B cell (primary cell): ENCODE measurements at regions not wholly inside any gene's neighbourhood (a gene's known extent, or its start where the extent isn't known, plus 50 kb on each side); places are given as distances from the start of the nearest gene placed in this dataset.

Source experiments
- ATAC-seq: fragments of 200-7000 bp; cut with Tn5 transposase; one replicate; pipeline ENCODE4 v1.10.0; 2021; ENCODE audit warnings: low read depth, mild to moderate bottlenecking, moderate number of reproducible peaks, moderate library complexity
- CTCF ChIA-PET: fragments of 350-600 bp; sonication (Branson Sonifier 250); formaldehyde crosslinking; loops from one replicate; lab custom pipeline; 2021; ENCODE audit warnings: antibody characterized with exemption, inconsistent platforms; lab: Charles Lee
- POLR2A ChIA-PET: fragments of 350-600 bp; sonication (Branson Sonifier 250); formaldehyde crosslinking; loops from one replicate; lab custom pipeline; 2021; ENCODE audit warnings: antibody characterized with exemption; lab: Charles Lee
- DNase-seq: peaks from one replicate; pipeline ENCODE4 v3.0.0; 2013
- H2AFZ ChIP-seq: 2 replicates; pipeline ENCODE4 v1.6.1; 2012; ENCODE audit warnings: mild to moderate bottlenecking, low read depth, low read length; ENCODE audit not compliant: insufficient read depth, poor library complexity, severe bottlenecking
- H3K27ac ChIP-seq, 2 donors: 1 replicate in 1 of 2; 2 replicates in 1 of 2; pipeline ENCODE4 v1.5.1; 2012 to 2013; ENCODE audit warnings: low read length in 2 of 2, mild to moderate bottlenecking in 2 of 2, moderate library complexity in 1 of 2
- H3K27me3 ChIP-seq, 4 experiments: fragments of 200-600 bp in 1 of 4; sonication (generic) in 1 of 4; replicated peaks in 1 of 4; 1 replicate in 2 of 4; 2 replicates in 2 of 4; pipeline versions ENCODE4 v1.6.1 to v1.7.0; 2013 to 2016; ENCODE audit warnings: low read length in 3 of 4, mild to moderate bottlenecking in 2 of 4, mixed read lengths in 1 of 4, moderate library complexity in 1 of 4; ENCODE audit not compliant: insufficient read depth in 4 of 4, control insufficient read depth in 3 of 4; ENCODE audit errors: control extremely low read depth in 1 of 4
- H3K36me3 ChIP-seq, 2 experiments: replicated peaks in 1 of 2; 1 replicate in 1 of 2; 2 replicates in 1 of 2; pipeline versions ENCODE4 v1.6.1 to v1.7.1; 2013; ENCODE audit warnings: low read length in 1 of 2; ENCODE audit not compliant: insufficient read depth in 2 of 2, control insufficient read depth in 1 of 2; ENCODE audit errors: control extremely low read depth in 1 of 2, extremely low read depth in 1 of 2
- H3K4me1 ChIP-seq, 2 donors: fragments of 200-600 bp in 1 of 2; sonication (generic) in 1 of 2; 1 replicate in 1 of 2; 2 replicates in 1 of 2; pipeline versions ENCODE4 v1.5.1 to v1.6.1; 2013 to 2017; ENCODE audit warnings: low read length in 2 of 2; ENCODE audit not compliant: control insufficient read depth in 2 of 2, insufficient read depth in 2 of 2
- H3K4me2 ChIP-seq: replicated peaks from 2 replicates; pipeline ENCODE3; 2012; ENCODE audit warnings: mild to moderate bottlenecking, low read depth, low read length; ENCODE audit not compliant: poor library complexity, severe bottlenecking
- H3K4me3 ChIP-seq, 5 experiments: fragments of 200-600 bp in 1 of 5; sonication (generic) in 1 of 5; 1 replicate in 3 of 5; 2 replicates in 2 of 5; pipeline versions ENCODE4 v1.5.1 to v1.7.0; 2011 to 2016; ENCODE audit warnings: low read length in 4 of 5, mild to moderate bottlenecking in 4 of 5, low read depth in 2 of 5, control low read depth in 1 of 5, moderate library complexity in 1 of 5; ENCODE audit not compliant: insufficient read depth in 1 of 5; ENCODE audit errors: control extremely low read depth in 1 of 5, extremely low read depth in 1 of 5
- H3K79me2 ChIP-seq: fragments of 200-600 bp; sonication (generic); one replicate; pipeline ENCODE4 v1.6.0; 2016; ENCODE audit warnings: low read length; ENCODE audit not compliant: control insufficient read depth, insufficient read depth
- H3K9ac ChIP-seq: fragments of 200-600 bp; sonication (generic); 2 replicates; pipeline ENCODE4 v1.6.1; 2017; ENCODE audit warnings: mild to moderate bottlenecking, low read length, moderate library complexity
- H3K9me3 ChIP-seq, 3 donors: one replicate each; pipeline versions ENCODE4 v1.6.1 to v1.7.1; 2013; ENCODE audit warnings: low read length in 2 of 3; ENCODE audit not compliant: control insufficient read depth in 2 of 3, insufficient read depth in 1 of 3; ENCODE audit errors: control extremely low read depth in 1 of 3
- H4K20me1 ChIP-seq: 2 replicates; pipeline ENCODE4 v1.6.0; 2012; ENCODE audit warnings: mild to moderate bottlenecking, low read length; ENCODE audit not compliant: insufficient read depth, control insufficient read depth, poor library complexity, severe bottlenecking
- H3K27ac Mint-ChIP-seq: one replicate; pipeline ENCODE4 v1.8.0; 2021; ENCODE audit warnings: mixed read lengths
- H3K27me3 Mint-ChIP-seq: one replicate; pipeline ENCODE4 v1.8.0; 2021; ENCODE audit warnings: mixed read lengths
- H3K4me1 Mint-ChIP-seq: one replicate; pipeline ENCODE4 v1.8.0; 2021; ENCODE audit warnings: mixed read lengths
- H3K4me3 Mint-ChIP-seq: one replicate; pipeline ENCODE4 v1.8.0; 2021; ENCODE audit warnings: mixed read lengths
- H3K9me3 Mint-ChIP-seq: one replicate; pipeline ENCODE4 v1.8.0; 2022; ENCODE audit warnings: mixed read lengths; ENCODE audit not compliant: insufficient read depth
- EZH2 ChIP-seq: IDR thresholded peaks from 2 replicates; pipeline ENCODE4 v1.6.1; 2012; ENCODE audit warnings: borderline replicate concordance, low read depth, mild to moderate bottlenecking, moderate library complexity, low read length; ENCODE audit not compliant: insufficient read depth, poor library complexity, severe bottlenecking
- WGBS: methylation state at CpG from one replicate; pipeline ENCODE4 v1.1.5; 2013; ENCODE audit warnings: missing lambda C conversion rate; ENCODE audit not compliant: insufficient coverage; 5-methylcytosine and 5-hydroxymethylcytosine counted together
- intact Hi-C: fragments of 100-400 bp; cut with micrococcal nuclease; formaldehyde crosslinking; loops from one replicate; pipeline ENCODE4 v1.10.0; 2022
- TF ChIP-seq, protein P1 (sequence below): fragments of 200-600 bp; IDR thresholded peaks from one replicate; pipeline ENCODE4 v1.8.0; 2022; ENCODE audit warnings: antibody characterized with exemption, mild to moderate bottlenecking

DNA sequence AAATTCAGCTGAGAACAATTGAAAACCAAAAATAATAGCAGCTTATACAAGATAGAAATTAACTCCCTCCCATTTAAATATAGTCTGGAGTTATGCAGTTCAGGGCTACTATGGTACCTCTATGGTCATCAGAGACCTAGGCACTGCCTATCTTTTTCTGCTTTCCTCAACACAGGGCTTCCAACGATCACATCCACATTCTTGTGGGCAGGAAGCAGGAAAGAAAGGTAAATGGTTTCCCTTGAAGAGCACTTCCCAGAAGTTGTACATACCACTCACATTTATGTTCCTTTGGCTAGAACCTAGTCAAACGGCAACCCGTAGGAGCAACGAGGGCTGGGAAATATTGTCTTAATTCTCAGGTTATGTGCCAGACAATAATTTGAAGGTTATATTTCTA, 197.7 kb upstream of the PRICKLE2 start:
- intact Hi-C loops: no loop called here
- H3K4me2 ChIP-seq: no peak overlapping the region
- H3K4me3 Mint-ChIP-seq: no peak overlapping the region
- H3K9me3 Mint-ChIP-seq: no peaks in the 10 kb centered on the region
- no peaks in the 10 kb centered on the region for H3K4me1 ChIP-seq
- H3K27ac Mint-ChIP-seq: no peak overlapping the region
- H3K79me2 ChIP-seq: no peaks in the 10 kb centered on the region
- H4K20me1 ChIP-seq: no peaks in the 10 kb centered on the region
- no peak overlapping the region for H3K4me3 ChIP-seq
- ATAC-seq (no peak), DNase-seq (no peak)
- H3K9ac ChIP-seq: no peak overlapping the region
- ChIA-PET CTCF (no interaction called here), POLR2A (no interaction called here)
- no peaks in the 10 kb centered on the region for H3K36me3 ChIP-seq
- H3K27ac ChIP-seq: no peak overlapping the region
- WGBS: no CpG with 5 or more reads among the region's 4 CpGs
- no peaks in the 10 kb centered on the region for H3K27me3 ChIP-seq
- H3K27me3 Mint-ChIP-seq: peaks cover 6% of the 10 kb centered on the region
- no peak overlapping the region for H2AFZ ChIP-seq
- TF ChIP-seq EZH2: no peak
- TF ChIP-seq, protein P1, sequence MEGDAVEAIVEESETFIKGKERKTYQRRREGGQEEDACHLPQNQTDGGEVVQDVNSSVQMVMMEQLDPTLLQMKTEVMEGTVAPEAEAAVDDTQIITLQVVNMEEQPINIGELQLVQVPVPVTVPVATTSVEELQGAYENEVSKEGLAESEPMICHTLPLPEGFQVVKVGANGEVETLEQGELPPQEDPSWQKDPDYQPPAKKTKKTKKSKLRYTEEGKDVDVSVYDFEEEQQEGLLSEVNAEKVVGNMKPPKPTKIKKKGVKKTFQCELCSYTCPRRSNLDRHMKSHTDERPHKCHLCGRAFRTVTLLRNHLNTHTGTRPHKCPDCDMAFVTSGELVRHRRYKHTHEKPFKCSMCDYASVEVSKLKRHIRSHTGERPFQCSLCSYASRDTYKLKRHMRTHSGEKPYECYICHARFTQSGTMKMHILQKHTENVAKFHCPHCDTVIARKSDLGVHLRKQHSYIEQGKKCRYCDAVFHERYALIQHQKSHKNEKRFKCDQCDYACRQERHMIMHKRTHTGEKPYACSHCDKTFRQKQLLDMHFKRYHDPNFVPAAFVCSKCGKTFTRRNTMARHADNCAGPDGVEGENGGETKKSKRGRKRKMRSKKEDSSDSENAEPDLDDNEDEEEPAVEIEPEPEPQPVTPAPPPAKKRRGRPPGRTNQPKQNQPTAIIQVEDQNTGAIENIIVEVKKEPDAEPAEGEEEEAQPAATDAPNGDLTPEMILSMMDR: no peak
- no peaks in the 10 kb centered on the region for H3K4me1 Mint-ChIP-seq
- no peaks in the 10 kb centered on the region for H3K9me3 ChIP-seq

DNA sequence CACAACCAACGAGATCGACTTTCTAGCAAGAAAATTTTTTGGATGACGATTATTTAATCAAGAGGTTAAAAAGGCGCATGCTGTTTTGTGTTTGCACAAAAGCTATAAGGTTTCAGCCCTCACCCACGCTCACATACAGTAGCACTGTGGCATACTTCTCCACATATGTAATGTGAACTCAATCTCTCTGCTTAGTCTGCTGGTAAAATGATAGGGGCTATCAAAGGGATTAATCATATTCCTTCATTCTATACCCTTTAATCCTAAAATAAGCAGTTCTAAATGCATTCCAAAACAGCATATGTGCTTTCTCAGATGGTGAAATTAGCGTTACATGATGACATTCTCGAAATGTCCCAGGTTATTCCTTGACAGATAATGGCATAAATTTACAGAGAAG, 196.9 kb upstream of the PRICKLE2 start:
- Histone ChIP-seq H3K27ac (no peak overlapping the region), H4K20me1 (no peaks in the 10 kb centered on the region), H3K9ac (no peak overlapping the region), H2AFZ (no peak overlapping the region), H3K27me3 (no peaks in the 10 kb centered on the region), H3K4me1 (no peaks in the 10 kb centered on the region), H3K79me2 (no peaks in the 10 kb centered on the region), H3K36me3 (no peaks in the 10 kb centered on the region), H3K9me3 (no peaks in the 10 kb centered on the region), H3K4me2 (no peak overlapping the region), H3K4me3 (no peak overlapping the region)
- DNase-seq: no peak
- ChIA-PET CTCF (no interaction called here), POLR2A (no interaction called here)
- H3K4me3 Mint-ChIP-seq: no peak overlapping the region
- H3K4me1 Mint-ChIP-seq: no peaks in the 10 kb centered on the region
- H3K27ac Mint-ChIP-seq: no peak overlapping the region
- ATAC-seq: no peak
- peaks cover 4% of the 10 kb centered on the region for H3K27me3 Mint-ChIP-seq
- intact Hi-C loops: no loop called here
- WGBS: no CpG with 5 or more reads among the region's 7 CpGs
- H3K9me3 Mint-ChIP-seq: no peaks in the 10 kb centered on the region
- TF ChIP-seq EZH2: no peak
- TF ChIP-seq, protein P1: no peak
